HepG2 (cell line): ENCODE measurements at regions not wholly inside any gene's neighbourhood (a gene's known extent, or its start where the extent isn't known, plus 50 kb on each side); places are given as distances from the start of the nearest gene placed in this dataset.
A peak's percentile ranks its signal among the peaks of the same experiment; 100 is the strongest.

ENCODE experiments used
- ATAC-seq: fragments of 200-7000 bp; cut with Tn5 transposase; 3 replicates; pipeline ENCODE4 v1.9.1; 2020; ENCODE audit warnings: mild to moderate bottlenecking, moderate library complexity
- BruUV-seq: library from RNA; stranded (reverse); fragments of 400-500 nt; replicated peaks from 2 replicates; lab custom pipeline; 2021; lab: Mats Ljungman, UMichigan
- CTCF ChIA-PET: fragments of 300-600 bp; formaldehyde crosslinking; extraction: SDS; loops from one replicate; lab custom pipeline; 2021; ENCODE audit warnings: low total read pairs, inconsistent platforms, low intra/inter-chr PET ratio; lab: Yijun Ruan, JAX
- POLR2A ChIA-PET: fragments of 350-600 bp; sonication (Branson Sonifier 250); formaldehyde crosslinking; loops from one replicate; lab custom pipeline; 2020; ENCODE audit warnings: antibody characterized with exemption, inconsistent platforms; lab: Yijun Ruan, JAX
- DNase-seq: peaks from one replicate; pipeline ENCODE4 v3.0.0-alpha.2; 2015; ENCODE audit warnings: low spot score
- FAIRE-seq: peaks from 3 replicates; lab custom pipeline; 2011; peaks lifted over from hg19 to GRCh38; lab: Jason Lieb, UNC
- H2AFZ ChIP-seq: one replicate; pipeline ENCODE4 v1.6.1; 2011; ENCODE audit warnings: low read length, inconsistent platforms
- H3K27ac ChIP-seq: fragments of 300-600 bp; 3 replicates; pipeline ENCODE4 v1.8.0; 2011; ENCODE audit warnings: mixed run types, mild to moderate bottlenecking, mixed read lengths, low read length, inconsistent platforms; ENCODE audit not compliant: insufficient read depth; ENCODE audit errors: extremely low read length
- H3K27me3 ChIP-seq, 2 experiments: fragments of 200-600 bp in 1 of 2; 2 replicates in 1 of 2; 3 replicates in 1 of 2; pipeline versions ENCODE4 v1.6.0 to v1.8.0; 2011; ENCODE audit warnings: low read length in 2 of 2, mild to moderate bottlenecking in 2 of 2, moderate library complexity in 2 of 2, inconsistent platforms in 1 of 2; ENCODE audit not compliant: insufficient read depth in 2 of 2, control insufficient read depth in 1 of 2
- H3K36me3 ChIP-seq, 2 experiments: fragments of 200-600 bp in 1 of 2; replicated peaks in 1 of 2; 2 replicates in 1 of 2; 3 replicates in 1 of 2; pipeline versions ENCODE4 v1.5.1 to v1.8.0; 2011; ENCODE audit warnings: low read length in 2 of 2, inconsistent platforms in 1 of 2; ENCODE audit not compliant: insufficient read depth in 2 of 2, control insufficient read depth in 1 of 2
- H3K4me1 ChIP-seq: 2 replicates; pipeline ENCODE4 v1.5.1; 2012; ENCODE audit warnings: low read length, inconsistent platforms; ENCODE audit not compliant: insufficient read depth
- H3K4me2 ChIP-seq: 2 replicates; pipeline ENCODE4 v1.6.0; 2011; ENCODE audit warnings: low read depth, low read length, inconsistent platforms
- H3K4me3 ChIP-seq, 3 experiments: fragments of 200-600 bp in 1 of 3; sonication (generic), shearing (Covaris generic) in 1 of 3; replicated peaks in 1 of 3; 2 replicates each; pipeline ENCODE4 v1.5.1; 2011 to 2016; ENCODE audit warnings: low read length in 3 of 3, inconsistent platforms in 2 of 3, low read depth in 2 of 3, mild to moderate bottlenecking in 2 of 3, control low read depth in 1 of 3, mixed read lengths in 1 of 3; ENCODE audit not compliant: insufficient read depth in 1 of 3
- H3K79me2 ChIP-seq: one replicate; pipeline ENCODE4 v1.6.1; 2011; ENCODE audit warnings: low read length, inconsistent platforms; ENCODE audit not compliant: insufficient read depth
- H3K9ac ChIP-seq: 2 replicates; pipeline ENCODE4 v1.6.0; 2011; ENCODE audit warnings: mild to moderate bottlenecking, low read depth, low read length, inconsistent platforms; ENCODE audit not compliant: insufficient read depth
- H3K9me3 ChIP-seq: 2 replicates; pipeline ENCODE4 v1.5.1; 2012; ENCODE audit warnings: mild to moderate bottlenecking, low read length
- H4K20me1 ChIP-seq: 2 replicates; pipeline ENCODE4 v1.6.0; 2011; ENCODE audit warnings: inconsistent platforms, mild to moderate bottlenecking, low read length, moderate library complexity; ENCODE audit not compliant: insufficient read depth
- ATF7 ChIP-seq, 2 experiments: fragments of 450-650 bp in 1 of 2; sonication (generic) in 1 of 2; formaldehyde crosslinking in 1 of 2; IDR thresholded peaks; 2 replicates each; pipeline versions ENCODE4 v1.4.0 to v1.6.1; 2016 to 2020; ENCODE audit warnings: antibody characterized with exemption in 1 of 2, mild to moderate bottlenecking in 1 of 2, missing genetic modification reagents in 1 of 2
- HOXA3 ChIP-seq: sonication (generic); formaldehyde crosslinking; IDR thresholded peaks from 2 replicates; pipeline ENCODE4 v1.5.0; 2020; ENCODE audit warnings: missing genetic modification reagents
- ZBTB10 ChIP-seq: sonication (generic); formaldehyde crosslinking; IDR thresholded peaks from 2 replicates; pipeline ENCODE4 v1.4.0; 2020; ENCODE audit warnings: missing genetic modification reagents, borderline replicate concordance
- WGBS: methylation state at CpG from one replicate; pipeline ENCODE4 v1.1.6; 2017; ENCODE audit warnings: low lambda C conversion rate; 5-methylcytosine and 5-hydroxymethylcytosine counted together
- in situ Hi-C: cut with HindIII; loops from 2 replicates; pipeline ENCODE4 v1.10.0; 2017; ENCODE audit warnings: low pct_unique_long_range_greater_than_20kb; ENCODE audit not compliant: extremely low pct_ligation_motif_present
- intact Hi-C: fragments of 100-400 bp; cut with micrococcal nuclease; formaldehyde crosslinking; loops from one replicate; pipeline ENCODE4 v1.10.0; 2022; ENCODE audit not compliant: unreplicated experiment
- TF ChIP-seq, protein P1 (sequence below): sonication (generic); formaldehyde crosslinking; IDR thresholded peaks from 2 replicates; pipeline ENCODE4 v1.4.0; 2020; ENCODE audit warnings: missing genetic modification reagents, borderline replicate concordance

GRCh38 chr10:4028027-4028471 is 243.0 kb upstream of the KLF6 start:
- intact Hi-C loops = no loop called here
- no peak for ATAC-seq
- peaks cover 3 to 47% of the 10 kb centered on the region in 2 experiments; a peak in 4 of 5 replicates for H3K27me3 ChIP-seq
- H3K4me3 ChIP-seq = no peak overlapping the region
- ChIA-PET POLR2A (no interaction called here), CTCF (no interaction called here)
- DNase-seq = no peak
- H3K9me3 ChIP-seq = no peaks in the 10 kb centered on the region
- no peak for FAIRE-seq
- TF ChIP-seq ATF7 (IDR thresholded peaks at IDR 0.05) = 0 out of 2 replicates have a peak, but pooled peaks have one; percentile 26
- TF ChIP-seq ATF7 (CRISPR knock-in tag; IDR thresholded peaks at IDR 0.05) = no peak
- TF ChIP-seq ZBTB10 (CRISPR knock-in tag) = no peak
- H3K4me2 ChIP-seq = no peak overlapping the region
- H3K9ac ChIP-seq = no peak overlapping the region
- no peaks in the 10 kb centered on the region for H3K36me3 ChIP-seq
- H3K4me1 ChIP-seq = no peaks in the 10 kb centered on the region
- H4K20me1 ChIP-seq = no peaks in the 10 kb centered on the region
- no peak overlapping the region for H2AFZ ChIP-seq
- in situ Hi-C loops = no loop called here
- no TSS peak for BruUV-seq
- H3K79me2 ChIP-seq = no peaks in the 10 kb centered on the region
- 3% methylated on average over 5 of the region's 5 CpGs for WGBS
- H3K27ac ChIP-seq = no peak overlapping the region

DNA sequence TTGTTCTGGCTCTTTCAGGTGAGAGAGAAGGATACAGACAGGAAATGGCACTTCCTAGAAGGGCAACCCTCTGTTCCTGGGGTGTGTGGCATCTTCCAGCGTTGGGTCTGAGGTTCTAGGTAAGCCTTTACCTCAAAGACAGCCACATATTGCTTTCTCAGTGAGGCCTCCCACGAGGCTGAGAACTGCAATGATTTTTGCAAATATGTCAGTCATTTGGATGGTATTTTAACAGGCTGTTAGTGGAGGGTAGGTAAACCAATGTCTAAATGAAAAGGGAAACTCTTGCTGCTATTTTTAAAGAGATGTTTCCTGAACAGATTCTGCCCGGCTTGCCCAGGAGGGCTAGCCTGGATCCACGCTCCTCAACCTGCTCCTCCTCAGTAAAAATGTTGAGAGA is 240.3 kb upstream of the KLF6 start:
- H3K36me3 ChIP-seq = no peaks in the 10 kb centered on the region
- no peaks in the 10 kb centered on the region for H3K9me3 ChIP-seq
- intact Hi-C loops (no loop called here), in situ Hi-C loops (no loop called here)
- H3K27me3 ChIP-seq = peaks cover 3 to 63% of the 10 kb centered on the region in 2 experiments; a peak in 4 of 5 replicates
- no peak overlapping the region for H2AFZ ChIP-seq
- no peak overlapping the region for H3K4me3 ChIP-seq
- no peak overlapping the region for H3K9ac ChIP-seq
- H3K27ac ChIP-seq = no peak overlapping the region
- WGBS = 28% methylated on average over 4 of the region's 4 CpGs
- no peaks in the 10 kb centered on the region for H3K79me2 ChIP-seq
- FAIRE-seq = no peak
- H4K20me1 ChIP-seq = no peaks in the 10 kb centered on the region
- no peak for ATAC-seq
- no TSS peak for BruUV-seq
- TF ChIP-seq, protein P1, sequence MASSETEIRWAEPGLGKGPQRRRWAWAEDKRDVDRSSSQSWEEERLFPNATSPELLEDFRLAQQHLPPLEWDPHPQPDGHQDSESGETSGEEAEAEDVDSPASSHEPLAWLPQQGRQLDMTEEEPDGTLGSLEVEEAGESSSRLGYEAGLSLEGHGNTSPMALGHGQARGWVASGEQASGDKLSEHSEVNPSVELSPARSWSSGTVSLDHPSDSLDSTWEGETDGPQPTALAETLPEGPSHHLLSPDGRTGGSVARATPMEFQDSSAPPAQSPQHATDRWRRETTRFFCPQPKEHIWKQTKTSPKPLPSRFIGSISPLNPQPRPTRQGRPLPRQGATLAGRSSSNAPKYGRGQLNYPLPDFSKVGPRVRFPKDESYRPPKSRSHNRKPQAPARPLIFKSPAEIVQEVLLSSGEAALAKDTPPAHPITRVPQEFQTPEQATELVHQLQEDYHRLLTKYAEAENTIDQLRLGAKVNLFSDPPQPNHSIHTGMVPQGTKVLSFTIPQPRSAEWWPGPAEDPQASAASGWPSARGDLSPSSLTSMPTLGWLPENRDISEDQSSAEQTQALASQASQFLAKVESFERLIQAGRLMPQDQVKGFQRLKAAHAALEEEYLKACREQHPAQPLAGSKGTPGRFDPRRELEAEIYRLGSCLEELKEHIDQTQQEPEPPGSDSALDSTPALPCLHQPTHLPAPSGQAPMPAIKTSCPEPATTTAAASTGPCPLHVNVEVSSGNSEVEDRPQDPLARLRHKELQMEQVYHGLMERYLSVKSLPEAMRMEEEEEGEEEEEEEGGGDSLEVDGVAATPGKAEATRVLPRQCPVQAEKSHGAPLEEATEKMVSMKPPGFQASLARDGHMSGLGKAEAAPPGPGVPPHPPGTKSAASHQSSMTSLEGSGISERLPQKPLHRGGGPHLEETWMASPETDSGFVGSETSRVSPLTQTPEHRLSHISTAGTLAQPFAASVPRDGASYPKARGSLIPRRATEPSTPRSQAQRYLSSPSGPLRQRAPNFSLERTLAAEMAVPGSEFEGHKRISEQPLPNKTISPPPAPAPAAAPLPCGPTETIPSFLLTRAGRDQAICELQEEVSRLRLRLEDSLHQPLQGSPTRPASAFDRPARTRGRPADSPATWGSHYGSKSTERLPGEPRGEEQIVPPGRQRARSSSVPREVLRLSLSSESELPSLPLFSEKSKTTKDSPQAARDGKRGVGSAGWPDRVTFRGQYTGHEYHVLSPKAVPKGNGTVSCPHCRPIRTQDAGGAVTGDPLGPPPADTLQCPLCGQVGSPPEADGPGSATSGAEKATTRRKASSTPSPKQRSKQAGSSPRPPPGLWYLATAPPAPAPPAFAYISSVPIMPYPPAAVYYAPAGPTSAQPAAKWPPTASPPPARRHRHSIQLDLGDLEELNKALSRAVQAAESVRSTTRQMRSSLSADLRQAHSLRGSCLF (CRISPR knock-in tag) = no peak
- no peak for TF ChIP-seq HOXA3 (CRISPR knock-in tag)
- DNase-seq = no peak
- ChIA-PET POLR2A (no interaction called here), CTCF (no interaction called here)
- H3K4me1 ChIP-seq = no peaks in the 10 kb centered on the region
- no peak overlapping the region for H3K4me2 ChIP-seq
